ENCODE measurements at regions not wholly inside any gene's neighbourhood (a gene's known extent, or its start where the extent isn't known, plus 50 kb on each side); places are given as distances from the start of the nearest gene placed in this dataset.

- TF ChIP-seq POLR2A (IDR thresholded peaks at IDR 0.05) (no peak), CTCF (IDR thresholded peaks at IDR 0.05) (peak in 2 of 3 experiments; percentile 26 to 43)
These were observed 70.2 kb upstream of the SH3BP4 start for GRCh38 chr2:234881413-234882241.

Measured in vagina (tissue), 2 donors.